ENCODE measurements at regions not wholly inside any gene's neighbourhood (a gene's known extent, or its start where the extent isn't known, plus 50 kb on each side); places are given as distances from the start of the nearest gene placed in this dataset.

- no peaks in the 10 kb centered on the region for H3K36me3 ChIP-seq
- no peaks in the 10 kb centered on the region for H3K9me3 ChIP-seq
- H3K4me1 ChIP-seq, result peaks cover 0 to 42% (median 12%) of the 10 kb centered on the region in 4 donors
- intact Hi-C loops (cut with DNase I; ENCODE audit: low total_unique reads), result no loop called here
- TF ChIP-seq CTCF (IDR thresholded peaks at IDR 0.05) (no peak), EP300 (IDR thresholded peaks at IDR 0.05) (no peak), POLR2A (IDR thresholded peaks at IDR 0.05) (no peak), POLR2AphosphoS5 (IDR thresholded peaks at IDR 0.05) (no peak)
- no peak overlapping the region for H3K4me3 ChIP-seq
- DNase-seq, result no peak
- WGBS, 5 donors, result 54 to 82% (median 68%) methylated on average over 1 of the region's 1 CpG
- H3K27me3 ChIP-seq, result no peaks in the 10 kb centered on the region
- peak overlapping the region in 4 of 5 donors; percentile 64 to 76 (median 76) for H3K27ac ChIP-seq
Observed at GRCh38 chr18:45249246-45249661, 366.0 kb upstream of the SLC14A2 start.

GRCh38 chr18:45250479-45250878, 364.8 kb upstream of the SLC14A2 start:
- H3K27ac ChIP-seq, result peak overlapping the region in 1 of 5 donors; percentile 76
- H3K4me1 ChIP-seq, result peaks cover 0 to 52% (median 12%) of the 10 kb centered on the region in 4 donors
- TF ChIP-seq CTCF (IDR thresholded peaks at IDR 0.05), result no peak
- TF ChIP-seq EP300 (IDR thresholded peaks at IDR 0.05), result no peak
- no peak for TF ChIP-seq POLR2A (IDR thresholded peaks at IDR 0.05)
- no peak for TF ChIP-seq POLR2AphosphoS5 (IDR thresholded peaks at IDR 0.05)
- H3K36me3 ChIP-seq, result no peaks in the 10 kb centered on the region
- no peak overlapping the region for H3K4me3 ChIP-seq
- H3K9me3 ChIP-seq, result no peaks in the 10 kb centered on the region
- H3K27me3 ChIP-seq, result no peaks in the 10 kb centered on the region
- DNase-seq, result no peak
- 63 to 69% (median 65%) methylated on average over 3 of the region's 3 CpGs for WGBS, 5 donors
- intact Hi-C loops (cut with DNase I; ENCODE audit: low total_unique reads), result no loop called here

- Histone ChIP-seq H3K27ac (no peak overlapping the region), H3K27me3 (no peaks in the 10 kb centered on the region), H3K36me3 (no peaks in the 10 kb centered on the region), H3K4me1 (peaks cover 0 to 52% (median 12%) of the 10 kb centered on the region in 4 donors), H3K9me3 (no peaks in the 10 kb centered on the region), H3K4me3 (no peak overlapping the region)
- no peak for DNase-seq
- intact Hi-C loops (cut with DNase I; ENCODE audit: low total_unique reads), result no loop called here
- TF ChIP-seq POLR2A (IDR thresholded peaks at IDR 0.05) (no peak), EP300 (IDR thresholded peaks at IDR 0.05) (no peak), POLR2AphosphoS5 (IDR thresholded peaks at IDR 0.05) (no peak), CTCF (IDR thresholded peaks at IDR 0.05) (no peak)
- WGBS, 5 donors, result 85 to 94% (median 91%) methylated on average over 4 of the region's 4 CpGs
Observed at GRCh38 chr18:45251236-45251635, 364.0 kb upstream of the SLC14A2 start.

GRCh38 chr18:45252474-45252873, 362.8 kb upstream of the SLC14A2 start:
- Histone ChIP-seq H3K4me1 (peaks cover 0 to 48% (median 12%) of the 10 kb centered on the region in 4 donors), H3K9me3 (no peaks in the 10 kb centered on the region), H3K27me3 (no peaks in the 10 kb centered on the region), H3K36me3 (no peaks in the 10 kb centered on the region), H3K27ac (peak overlapping the region in 1 of 5 donors; percentile 28), H3K4me3 (no peak overlapping the region)
- intact Hi-C loops (cut with DNase I; ENCODE audit: low total_unique reads), result no loop called here
- 64 to 81% (median 64%) methylated on average over 2 of the region's 2 CpGs for WGBS, 5 donors
- no peak for TF ChIP-seq POLR2AphosphoS5 (IDR thresholded peaks at IDR 0.05)
- no peak for TF ChIP-seq POLR2A (IDR thresholded peaks at IDR 0.05)
- TF ChIP-seq EP300 (IDR thresholded peaks at IDR 0.05), result no peak
- no peak for TF ChIP-seq CTCF (IDR thresholded peaks at IDR 0.05)
- no peak for DNase-seq

Measured in stomach (tissue), 8 donors.